PC-9 (cell line): ENCODE measurements at regions not wholly inside any gene's neighbourhood (a gene's known extent, or its start where the extent isn't known, plus 50 kb on each side); places are given as distances from the start of the nearest gene placed in this dataset.
"Not testable (repeated sequence)": the region's sequence is repeated elsewhere in the genome, so short reads cannot be mapped to it uniquely, and the experiment has no call there.

ENCODE experiments used
- BruUV-seq: library from RNA; stranded (reverse); fragments of 400-500 nt; replicated peaks from 2 replicates; lab custom pipeline; 2021; lab: Mats Ljungman, UMichigan
- CTCF ChIA-PET: fragments of 300-600 bp; sonication (Branson Sonifier 250); formaldehyde crosslinking; loops from one replicate; lab custom pipeline; 2022; ENCODE audit warnings: antibody characterized with exemption; lab: Charles Lee
- POLR2A ChIA-PET: fragments of 300-600 bp; sonication (Branson Sonifier 250); formaldehyde crosslinking; loops from one replicate; lab custom pipeline; 2022; ENCODE audit warnings: antibody characterized with exemption; ENCODE audit not compliant: unreplicated experiment; lab: Charles Lee
- DNase-seq, 2 experiments: peaks; one replicate each; pipeline versions ENCODE4 v3.0.0 to v3.0.0-alpha.2; 2015 to 2022; ENCODE audit warnings: mixed read lengths in 1 of 2
- H2AFZ ChIP-seq: fragments of 200-600 bp; sonication (generic); 2 replicates; pipeline ENCODE4 v1.8.1; 2017; ENCODE audit warnings: antibody characterized with exemption
- H3F3A ChIP-seq: fragments of 200-600 bp; sonication (generic); 2 replicates; pipeline ENCODE4 v1.8.1; 2017; ENCODE audit warnings: antibody characterized with exemption, mild to moderate bottlenecking, low read depth; ENCODE audit not compliant: insufficient read depth
- H3K27ac ChIP-seq: fragments of 200-600 bp; sonication (generic); 2 replicates; pipeline ENCODE4 v1.6.1; 2016; ENCODE audit warnings: mixed run types
- H3K27me3 ChIP-seq: fragments of 200-600 bp; sonication (generic); 2 replicates; pipeline ENCODE4 v1.6.1; 2016; ENCODE audit warnings: low read depth, mixed run types; ENCODE audit not compliant: insufficient read depth
- H3K36me3 ChIP-seq: fragments of 200-600 bp; sonication (generic); 2 replicates; pipeline ENCODE4 v1.6.1; 2016; ENCODE audit warnings: low read depth, mixed run types
- H3K4me1 ChIP-seq: fragments of 200-600 bp; sonication (generic); replicated peaks from 2 replicates; pipeline ENCODE4 v1.6.1; 2016; ENCODE audit warnings: mixed run types; ENCODE audit not compliant: insufficient read depth
- H3K4me2 ChIP-seq: fragments of 200-600 bp; sonication (generic); 2 replicates; pipeline ENCODE4 v1.6.1; 2017; ENCODE audit warnings: mixed run types
- H3K4me3 ChIP-seq: fragments of 200-600 bp; sonication (generic); 2 replicates; pipeline ENCODE4 v1.6.1; 2016; ENCODE audit warnings: mixed run types
- H3K79me2 ChIP-seq: fragments of 200-600 bp; sonication (generic); 2 replicates; pipeline ENCODE4 v1.6.1; 2017; ENCODE audit warnings: low read depth, mixed run types
- H3K9me2 ChIP-seq: fragments of 200-600 bp; sonication (generic); 2 replicates; pipeline ENCODE4 v1.8.1; 2017; ENCODE audit warnings: mild to moderate bottlenecking; ENCODE audit not compliant: insufficient read depth
- H3K9me3 ChIP-seq: fragments of 200-600 bp; sonication (generic); 2 replicates; pipeline ENCODE4 v1.8.1; 2016; ENCODE audit warnings: low read depth; ENCODE audit not compliant: insufficient read depth
- H4K20me1 ChIP-seq: fragments of 200-600 bp; sonication (generic); 2 replicates; pipeline ENCODE4 v1.8.1; 2017; ENCODE audit not compliant: insufficient read depth
- EZH2 ChIP-seq: fragments of 200-600 bp; sonication (generic); IDR thresholded peaks from 2 replicates; pipeline ENCODE4 v1.8.0; 2017; ENCODE audit warnings: antibody characterized with exemption, low read depth
- intact Hi-C: fragments of 100-400 bp; cut with micrococcal nuclease; formaldehyde crosslinking; loops from one replicate; pipeline ENCODE4 v1.10.0; 2022; ENCODE audit not compliant: unreplicated experiment
- TF ChIP-seq, protein P1 (sequence below): fragments of 200-600 bp; sonication (generic); conservative IDR thresholded peaks from 2 replicates; pipeline ENCODE4 v1.6.1; 2017; ENCODE audit warnings: mixed run types, antibody characterized with exemption, mild to moderate bottlenecking, moderate library complexity

DNA sequence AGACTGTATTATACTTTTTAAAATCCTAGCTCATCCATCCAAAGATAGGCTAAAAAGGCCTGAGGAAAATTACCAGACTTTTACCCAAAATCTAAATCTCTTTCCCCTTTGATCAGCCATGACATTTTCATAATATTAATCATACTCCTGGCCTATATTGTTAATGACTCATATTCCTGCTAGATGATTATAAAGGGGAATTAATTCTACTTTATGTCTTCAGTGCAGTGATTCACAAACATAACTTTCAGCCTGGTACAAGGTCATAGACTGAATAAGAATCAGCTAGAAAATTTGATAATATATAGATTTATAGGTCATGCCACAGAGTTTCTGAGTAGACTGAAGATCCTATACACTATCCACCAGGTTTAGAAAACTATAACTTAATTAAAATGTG, 1905.4 kb downstream of the C4orf33 start:
- no peaks in the 10 kb centered on the region for H3K27me3 ChIP-seq
- intact Hi-C loops = no loop called here
- H2AFZ ChIP-seq = no peak overlapping the region
- no peaks in the 10 kb centered on the region for H3K9me2 ChIP-seq
- no peak overlapping the region for H3K4me2 ChIP-seq
- BruUV-seq = no TSS peak
- H3K4me3 ChIP-seq = no peak overlapping the region
- no peaks in the 10 kb centered on the region for H3F3A ChIP-seq
- TF ChIP-seq, protein P1, sequence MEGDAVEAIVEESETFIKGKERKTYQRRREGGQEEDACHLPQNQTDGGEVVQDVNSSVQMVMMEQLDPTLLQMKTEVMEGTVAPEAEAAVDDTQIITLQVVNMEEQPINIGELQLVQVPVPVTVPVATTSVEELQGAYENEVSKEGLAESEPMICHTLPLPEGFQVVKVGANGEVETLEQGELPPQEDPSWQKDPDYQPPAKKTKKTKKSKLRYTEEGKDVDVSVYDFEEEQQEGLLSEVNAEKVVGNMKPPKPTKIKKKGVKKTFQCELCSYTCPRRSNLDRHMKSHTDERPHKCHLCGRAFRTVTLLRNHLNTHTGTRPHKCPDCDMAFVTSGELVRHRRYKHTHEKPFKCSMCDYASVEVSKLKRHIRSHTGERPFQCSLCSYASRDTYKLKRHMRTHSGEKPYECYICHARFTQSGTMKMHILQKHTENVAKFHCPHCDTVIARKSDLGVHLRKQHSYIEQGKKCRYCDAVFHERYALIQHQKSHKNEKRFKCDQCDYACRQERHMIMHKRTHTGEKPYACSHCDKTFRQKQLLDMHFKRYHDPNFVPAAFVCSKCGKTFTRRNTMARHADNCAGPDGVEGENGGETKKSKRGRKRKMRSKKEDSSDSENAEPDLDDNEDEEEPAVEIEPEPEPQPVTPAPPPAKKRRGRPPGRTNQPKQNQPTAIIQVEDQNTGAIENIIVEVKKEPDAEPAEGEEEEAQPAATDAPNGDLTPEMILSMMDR = no peak
- TF ChIP-seq EZH2 = no peak
- no peaks in the 10 kb centered on the region for H3K9me3 ChIP-seq
- no peaks in the 10 kb centered on the region for H3K4me1 ChIP-seq
- POLR2A ChIA-PET = no interaction called here
- H3K79me2 ChIP-seq = no peaks in the 10 kb centered on the region
- CTCF ChIA-PET = no interaction called here
- no peaks in the 10 kb centered on the region for H3K36me3 ChIP-seq
- no peaks in the 10 kb centered on the region for H4K20me1 ChIP-seq
- no peak for DNase-seq
- no peak overlapping the region for H3K27ac ChIP-seq

- no peaks in the 10 kb centered on the region for H3K9me3 ChIP-seq
- TF ChIP-seq EZH2 = no peak
- TF ChIP-seq, protein P1 = no peak
- H3K27ac ChIP-seq = no peak overlapping the region
- BruUV-seq = no TSS peak
- H3K79me2 ChIP-seq = no peaks in the 10 kb centered on the region
- H2AFZ ChIP-seq = no peak overlapping the region
- no peaks in the 10 kb centered on the region for H3K4me1 ChIP-seq
- H3K27me3 ChIP-seq = no peaks in the 10 kb centered on the region
- no peak overlapping the region for H3K4me2 ChIP-seq
- H3K9me2 ChIP-seq = no peaks in the 10 kb centered on the region
- DNase-seq = no peak
- CTCF ChIA-PET = no interaction called here
- H3K36me3 ChIP-seq = no peaks in the 10 kb centered on the region
- no peaks in the 10 kb centered on the region for H4K20me1 ChIP-seq
- intact Hi-C loops = no loop called here
- POLR2A ChIA-PET = no interaction called here
- H3F3A ChIP-seq = no peaks in the 10 kb centered on the region
- H3K4me3 ChIP-seq = no peak overlapping the region
These were observed 1906.2 kb downstream of the C4orf33 start for GRCh38 chr4:131002132-131002531.

DNA sequence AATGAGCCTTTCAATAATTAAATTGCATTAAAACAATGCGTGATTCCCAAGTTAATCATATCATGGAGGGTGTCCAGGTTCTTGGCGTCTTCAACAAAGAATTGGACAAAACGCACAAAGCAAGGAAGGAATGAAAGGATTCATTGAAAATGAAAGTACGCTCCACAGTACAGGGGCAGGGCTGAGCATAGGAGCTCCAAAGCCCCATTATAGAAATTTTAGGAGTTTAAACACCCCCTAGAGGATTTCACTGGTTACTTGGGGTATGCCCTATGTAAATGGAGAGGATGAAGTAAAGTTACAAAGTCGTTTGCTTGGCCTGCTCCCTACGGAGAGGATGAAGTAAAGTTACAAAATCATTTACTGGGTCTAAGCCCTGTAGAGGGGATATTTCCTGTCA, 1910.4 kb downstream of the C4orf33 start:
- Histone ChIP-seq H3K4me1 (no peaks in the 10 kb centered on the region), H3K9me2 (no peaks in the 10 kb centered on the region), H2AFZ (no peak overlapping the region), H3K36me3 (no peaks in the 10 kb centered on the region), H3K4me2 (no peak overlapping the region), H3K27me3 (no peaks in the 10 kb centered on the region), H3K4me3 (no peak overlapping the region), H3F3A (no peaks in the 10 kb centered on the region), H3K79me2 (no peaks in the 10 kb centered on the region), H3K27ac (no peak overlapping the region), H3K9me3 (no peaks in the 10 kb centered on the region), H4K20me1 (no peaks in the 10 kb centered on the region)
- BruUV-seq = no TSS peak
- no peak for DNase-seq
- ChIA-PET POLR2A (no interaction called here), CTCF (no interaction called here)
- TF ChIP-seq, protein P1 = no peak
- no peak for TF ChIP-seq EZH2
- intact Hi-C loops = no loop called here

GRCh38 chr4:131011961-131012360, 1916.0 kb downstream of the C4orf33 start:
- H3K4me2 ChIP-seq, H3K4me1 ChIP-seq, H3K9me2 ChIP-seq, H2AFZ ChIP-seq, POLR2A ChIA-PET, H3F3A ChIP-seq, CTCF ChIA-PET, H3K27ac ChIP-seq, H3K27me3 ChIP-seq, H3K36me3 ChIP-seq, H3K4me3 ChIP-seq, H3K79me2 ChIP-seq, BruUV-seq, DNase-seq, intact Hi-C loops, H4K20me1 ChIP-seq, H3K9me3 ChIP-seq: not testable (repeated sequence)
